Natural killer cell (primary cell): ENCODE measurements at regions not wholly inside any gene's neighbourhood (a gene's known extent, or its start where the extent isn't known, plus 50 kb on each side); places are given as distances from the start of the nearest gene placed in this dataset.

Experiments used
- ATAC-seq, 3 donors: fragments of 150-1000 bp in 2 of 3; fragments of 200-7000 bp in 1 of 3; cut with Tn5 transposase; 1 replicate in 1 of 3; 2 replicates in 2 of 3; pipeline ENCODE4 v1.10.0; 2021; ENCODE audit warnings: mild to moderate bottlenecking in 2 of 3, moderate library complexity in 2 of 3
- DNase-seq, 2 donors: peaks; one replicate each; pipeline versions ENCODE4 v3.0.0 to v3.0.0-alpha.2; 2013 to 2021; ENCODE audit warnings: mixed read lengths in 1 of 2
- H3K27ac ChIP-seq: one replicate; pipeline ENCODE4 v1.5.1; 2013; ENCODE audit warnings: mild to moderate bottlenecking, low read length
- H3K27me3 ChIP-seq: one replicate; pipeline ENCODE4 v1.6.1; 2013; ENCODE audit warnings: low read length; ENCODE audit not compliant: control insufficient read depth, insufficient read depth
- H3K36me3 ChIP-seq: one replicate; pipeline ENCODE4 v1.6.1; 2013; ENCODE audit warnings: low read length; ENCODE audit not compliant: control insufficient read depth, insufficient read depth
- H3K4me1 ChIP-seq: one replicate; pipeline ENCODE4 v1.6.1; 2013; ENCODE audit warnings: low read length; ENCODE audit not compliant: control insufficient read depth, insufficient read depth
- H3K4me3 ChIP-seq: one replicate; pipeline ENCODE4 v1.5.1; 2013; ENCODE audit warnings: low read length
- H3K9me3 ChIP-seq: one replicate; pipeline ENCODE4 v1.6.1; 2013; ENCODE audit warnings: low read length; ENCODE audit not compliant: control insufficient read depth, insufficient read depth
- H3K27ac Mint-ChIP-seq, 2 donors: one replicate each; pipeline ENCODE4 v1.8.0; 2022; ENCODE audit warnings: mild to moderate bottlenecking in 2 of 2, mixed read lengths in 2 of 2, moderate library complexity in 1 of 2
- H3K27me3 Mint-ChIP-seq, 2 donors: one replicate each; pipeline ENCODE4 v1.8.0; 2022; ENCODE audit warnings: low read depth in 2 of 2, mixed read lengths in 2 of 2
- H3K36me3 Mint-ChIP-seq: one replicate; pipeline ENCODE4 v1.8.0; 2022; ENCODE audit warnings: mixed read lengths
- H3K4me1 Mint-ChIP-seq, 2 donors: one replicate each; pipeline ENCODE4 v1.8.0; 2022; ENCODE audit warnings: mixed read lengths in 2 of 2
- H3K4me3 Mint-ChIP-seq: one replicate; pipeline ENCODE4 v1.8.0; 2022; ENCODE audit warnings: mild to moderate bottlenecking, moderate library complexity, mixed read lengths
- H3K9me3 Mint-ChIP-seq, 2 donors: one replicate each; pipeline ENCODE4 v1.8.0; 2022; ENCODE audit warnings: mixed read lengths in 2 of 2
- CTCF ChIP-seq: fragments of 200-600 bp; IDR thresholded peaks from one replicate; pipeline ENCODE4 v1.8.0; 2022; ENCODE audit warnings: antibody characterized with exemption
- WGBS: methylation state at CpG from one replicate; pipeline ENCODE4 v1.1.7; 2013; ENCODE audit warnings: missing lambda C conversion rate; ENCODE audit not compliant: insufficient coverage; 5-methylcytosine and 5-hydroxymethylcytosine counted together
- intact Hi-C: fragments of 100-400 bp; cut with micrococcal nuclease; formaldehyde crosslinking; loops from one replicate; pipeline ENCODE4 v1.14.2; 2022

- no peak for TF ChIP-seq CTCF
These were observed 253.2 kb upstream of the IRX5 start for GRCh38 chr16:54677308-54677950.

GRCh38 chr16:54673313-54673712 lies 257.4 kb upstream of the IRX5 start:
- no peaks in the 10 kb centered on the region for H3K27me3 ChIP-seq
- DNase-seq (no peak), ATAC-seq (no peak)
- peaks cover 3% of the 10 kb centered on the region in 2 donors for H3K9me3 Mint-ChIP-seq
- H3K27ac Mint-ChIP-seq: no peak overlapping the region
- no peaks in the 10 kb centered on the region for H3K4me1 Mint-ChIP-seq
- no peak overlapping the region for H3K4me3 Mint-ChIP-seq
- no peaks in the 10 kb centered on the region for H3K36me3 ChIP-seq
- no peak for TF ChIP-seq CTCF
- intact Hi-C loops: no loop called here
- H3K4me1 ChIP-seq: no peaks in the 10 kb centered on the region
- no peaks in the 10 kb centered on the region for H3K27me3 Mint-ChIP-seq
- no peaks in the 10 kb centered on the region for H3K36me3 Mint-ChIP-seq
- no peak overlapping the region for H3K27ac ChIP-seq
- no peaks in the 10 kb centered on the region for H3K9me3 ChIP-seq
- no CpG with 5 or more reads among the region's 1 CpG for WGBS
- H3K4me3 ChIP-seq: no peak overlapping the region

More at GRCh38 chr16:54677308-54677950, 253.2 kb upstream of the IRX5 start:
- no peak overlapping the region for H3K27ac ChIP-seq
- Mint-ChIP-seq H3K4me3 (no peak overlapping the region), H3K4me1 (no peaks in the 10 kb centered on the region), H3K27me3 (no peaks in the 10 kb centered on the region), H3K36me3 (no peaks in the 10 kb centered on the region), H3K9me3 (peaks cover 0 to 3% of the 10 kb centered on the region in 2 donors), H3K27ac (no peak overlapping the region)
- H3K36me3 ChIP-seq: no peaks in the 10 kb centered on the region
- no peaks in the 10 kb centered on the region for H3K27me3 ChIP-seq
- ATAC-seq: no peak
- no peak for DNase-seq
- H3K4me3 ChIP-seq: no peak overlapping the region
- H3K9me3 ChIP-seq: no peaks in the 10 kb centered on the region
- intact Hi-C loops: no loop called here
- no peaks in the 10 kb centered on the region for H3K4me1 ChIP-seq
- 74% methylated on average over 6 of the region's 6 CpGs for WGBS

- no peaks in the 10 kb centered on the region for H3K36me3 Mint-ChIP-seq
- no peak for TF ChIP-seq CTCF
- no peaks in the 10 kb centered on the region for H3K4me1 Mint-ChIP-seq
- no peak overlapping the region for H3K27ac Mint-ChIP-seq
- intact Hi-C loops: no loop called here
- H3K9me3 Mint-ChIP-seq: peaks cover 3% of the 10 kb centered on the region in 2 donors
- ATAC-seq: no peak
- H3K27me3 ChIP-seq: no peaks in the 10 kb centered on the region
- H3K27me3 Mint-ChIP-seq: no peaks in the 10 kb centered on the region
- H3K36me3 ChIP-seq: no peaks in the 10 kb centered on the region
- no peaks in the 10 kb centered on the region for H3K9me3 ChIP-seq
- DNase-seq: no peak
- H3K4me3 Mint-ChIP-seq: no peak overlapping the region
- WGBS: 72% methylated on average over 1 of the region's 1 CpG
- H3K4me3 ChIP-seq: no peak overlapping the region
- H3K4me1 ChIP-seq: no peaks in the 10 kb centered on the region
- no peak overlapping the region for H3K27ac ChIP-seq
These were observed 258.2 kb upstream of the IRX5 start for GRCh38 chr16:54672500-54672899.

- Histone ChIP-seq H3K36me3 (no peaks in the 10 kb centered on the region), H3K9me3 (no peaks in the 10 kb centered on the region), H3K27me3 (no peaks in the 10 kb centered on the region), H3K4me1 (no peaks in the 10 kb centered on the region), H3K4me3 (no peak overlapping the region), H3K27ac (no peak overlapping the region)
- Mint-ChIP-seq H3K27me3 (peaks cover 13 to 35% of the 10 kb centered on the region in 2 donors), H3K4me3 (no peak overlapping the region), H3K27ac (no peak overlapping the region), H3K36me3 (no peaks in the 10 kb centered on the region), H3K4me1 (no peaks in the 10 kb centered on the region), H3K9me3 (peaks cover 6 to 8% of the 10 kb centered on the region in 2 donors)
- WGBS: 88% methylated on average over 2 of the region's 2 CpGs
- no peak for ATAC-seq
- DNase-seq: no peak
- TF ChIP-seq CTCF: no peak
- intact Hi-C loops: no loop called here
These were observed 273.0 kb upstream of the IRX5 start for GRCh38 chr16:54657709-54658102.
